NCI-H2107 treated with DMSO at 0.1 percent for 48 hours (cell line): ENCODE measurements at regions not wholly inside any gene's neighbourhood (a gene's known extent, or its start where the extent isn't known, plus 50 kb on each side); places are given as distances from the start of the nearest gene placed in this dataset.

ENCODE experiments used
- DNase-seq: peaks from one replicate; lab custom pipeline; 2025; ENCODE audit not compliant: unreplicated experiment; lab: John Stamatoyannopoulos, UW

GRCh38 chr4:187174749-187175148, 451.1 kb upstream of the FAT1 start:
- DNase-seq, result no peak

DNA sequence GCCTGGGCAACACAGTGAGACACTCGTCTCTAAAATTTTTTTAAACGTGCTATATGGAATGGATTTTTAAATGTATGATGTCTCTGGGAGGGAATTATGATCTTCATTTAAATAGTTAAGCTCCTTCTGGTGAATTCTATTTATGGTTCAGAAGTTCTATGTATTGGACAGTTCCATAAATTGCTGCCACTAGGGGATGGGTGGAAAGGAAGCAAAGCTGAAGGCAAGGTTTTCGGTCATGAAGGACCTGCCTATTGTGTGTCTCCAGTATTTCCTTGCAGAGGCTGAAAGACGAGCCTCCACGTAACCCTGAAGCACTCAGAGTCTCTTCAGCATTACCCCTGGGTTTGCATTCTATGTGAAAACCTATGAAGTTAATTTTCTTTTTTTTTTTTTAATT, 451.5 kb upstream of the FAT1 start:
- no peak for DNase-seq

- DNase-seq, result no peak
Observed at GRCh38 chr4:187176261-187176910, 452.7 kb upstream of the FAT1 start.

- no peak for DNase-seq
Observed at GRCh38 chr4:187178084-187178483, 454.4 kb upstream of the FAT1 start.

DNA sequence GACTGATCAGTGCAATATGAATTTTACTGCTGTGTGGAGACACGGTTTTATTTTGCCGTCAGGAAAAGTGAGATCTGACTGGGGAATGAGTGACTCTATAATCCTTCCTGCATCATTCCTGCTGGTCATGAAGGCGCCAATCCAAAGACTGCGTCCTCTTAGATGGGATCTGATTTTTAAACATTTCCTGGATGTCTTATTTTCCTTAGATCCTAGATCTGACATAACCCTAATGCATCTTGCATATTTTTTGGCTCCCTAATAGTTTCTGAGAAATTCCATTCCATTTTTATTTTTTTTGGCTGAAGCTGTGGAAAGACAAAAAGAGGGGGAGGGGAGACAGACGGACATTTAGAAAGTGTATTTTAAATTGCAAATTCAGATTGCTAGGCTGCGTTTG, 454.9 kb upstream of the FAT1 start:
- no peak for DNase-seq

- peak; percentile 4 for DNase-seq
Observed at GRCh38 chr4:187179086-187180058, 455.7 kb upstream of the FAT1 start.

GRCh38 chr4:187181054-187181453, 457.4 kb upstream of the FAT1 start:
- no peak for DNase-seq

GRCh38 chr4:187183346-187183745, 459.7 kb upstream of the FAT1 start:
- DNase-seq, result no peak

GRCh38 chr4:187183826-187184225, 460.2 kb upstream of the FAT1 start:
- DNase-seq, result no peak

- DNase-seq, result no peak
Observed at GRCh38 chr4:187184508-187184907, 460.9 kb upstream of the FAT1 start.

DNA sequence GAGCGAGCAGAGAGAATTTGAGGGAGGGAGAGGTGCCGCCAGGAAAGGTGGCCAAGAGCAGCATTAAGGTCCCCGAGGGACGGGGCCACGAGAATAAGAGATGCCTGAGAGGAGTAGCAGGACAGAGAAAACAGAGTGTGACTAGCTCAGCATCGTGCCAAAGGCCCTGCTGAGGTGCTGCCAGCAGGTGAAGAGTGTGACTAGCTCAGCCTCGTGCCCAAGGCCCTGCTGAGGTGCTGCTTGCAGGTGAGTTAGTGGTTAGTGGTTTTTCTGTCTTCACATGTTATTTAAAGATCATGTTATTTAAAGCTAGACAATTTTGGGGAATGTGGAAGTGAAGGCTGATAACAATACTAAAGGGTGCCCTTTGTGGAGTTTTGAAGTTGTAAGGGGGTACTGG, 464.5 kb upstream of the FAT1 start:
- DNase-seq, result no peak

DNA sequence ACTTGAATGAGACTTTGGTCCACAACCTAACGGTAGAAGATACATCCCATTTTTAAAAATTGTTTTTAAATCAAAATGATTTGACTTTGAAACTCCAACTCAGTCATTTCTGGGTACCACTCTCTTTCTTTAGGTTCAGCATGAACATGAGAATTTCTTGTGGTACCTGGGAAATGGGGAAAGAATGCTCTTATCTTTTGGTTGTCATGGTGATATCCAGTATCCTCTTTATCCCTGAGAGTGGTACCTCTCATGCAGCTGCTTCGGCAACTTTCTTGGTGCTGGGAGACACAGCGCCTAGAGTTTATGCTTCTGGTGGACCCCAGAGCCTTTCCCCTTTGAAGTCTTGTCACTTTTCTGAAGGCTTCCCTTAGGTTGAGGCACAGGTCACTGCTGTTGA, 465.1 kb upstream of the FAT1 start:
- DNase-seq, result no peak

DNA sequence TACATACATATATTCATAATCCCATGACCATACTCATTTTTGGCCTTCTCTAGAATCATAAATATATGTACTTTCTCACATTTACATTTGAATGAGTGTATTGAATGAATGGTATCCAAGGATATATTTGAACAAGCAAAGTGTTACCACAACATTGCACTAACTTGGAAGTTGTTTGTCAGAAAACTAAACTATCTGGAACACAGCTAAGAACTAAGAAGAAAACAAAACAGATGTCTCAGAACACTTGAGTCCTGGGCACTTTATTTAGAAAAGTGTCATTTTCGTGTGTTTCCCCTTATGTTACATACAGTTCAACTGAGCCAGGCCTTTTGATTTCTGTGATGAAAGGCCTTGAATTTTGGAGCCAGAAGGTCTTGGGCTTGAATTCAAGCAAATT, 466.7 kb upstream of the FAT1 start:
- DNase-seq, result no peak

DNA sequence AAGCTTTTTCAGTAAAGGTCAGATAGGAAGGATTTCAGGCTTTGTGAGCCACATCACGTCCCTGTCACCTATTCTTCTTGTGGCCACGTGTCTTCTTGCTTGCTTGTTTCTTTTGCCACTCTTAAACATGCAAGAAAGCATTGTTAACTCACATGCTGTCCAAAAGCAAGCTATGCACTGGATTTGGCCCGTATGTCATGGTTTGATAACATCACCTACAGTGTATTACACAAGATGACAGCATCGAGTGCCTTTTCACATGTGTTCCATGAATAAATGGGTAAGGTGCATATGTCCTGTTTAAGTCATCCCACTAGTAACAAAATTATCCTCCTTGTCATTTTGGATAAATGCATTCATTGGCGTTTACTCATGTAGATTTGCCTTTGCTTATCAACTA, 468.0 kb upstream of the FAT1 start:
- DNase-seq, result no peak

GRCh38 chr4:187192266-187192665, 468.6 kb upstream of the FAT1 start:
- no peak for DNase-seq

- no peak for DNase-seq
Observed at GRCh38 chr4:187193141-187193540, 469.5 kb upstream of the FAT1 start.

DNA sequence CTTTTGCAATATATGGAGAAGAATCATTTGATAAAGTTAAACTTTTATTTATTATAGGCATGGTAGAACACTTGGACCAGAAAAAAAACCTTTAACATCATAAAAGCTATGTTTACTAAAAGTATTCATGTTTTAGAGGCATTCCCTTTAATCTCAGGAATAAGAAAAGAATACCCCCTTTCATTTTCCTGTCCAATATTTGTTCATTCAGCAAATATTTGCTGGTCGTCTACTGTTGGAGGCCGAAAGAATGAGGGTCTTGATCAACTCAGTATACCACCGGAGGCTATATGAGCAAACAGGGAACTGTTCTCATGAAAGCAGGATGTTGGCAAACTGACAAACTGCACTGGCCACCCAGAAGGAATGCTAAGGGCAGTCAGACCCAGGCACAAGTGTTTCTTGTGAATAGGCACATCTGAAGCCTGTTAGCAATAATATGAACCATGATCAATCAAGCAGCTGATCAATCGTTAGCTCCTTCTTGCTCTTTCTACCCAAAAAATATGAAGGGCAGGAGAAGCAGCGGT, 480.8 kb upstream of the FAT1 start:
- no peak for DNase-seq

DNA sequence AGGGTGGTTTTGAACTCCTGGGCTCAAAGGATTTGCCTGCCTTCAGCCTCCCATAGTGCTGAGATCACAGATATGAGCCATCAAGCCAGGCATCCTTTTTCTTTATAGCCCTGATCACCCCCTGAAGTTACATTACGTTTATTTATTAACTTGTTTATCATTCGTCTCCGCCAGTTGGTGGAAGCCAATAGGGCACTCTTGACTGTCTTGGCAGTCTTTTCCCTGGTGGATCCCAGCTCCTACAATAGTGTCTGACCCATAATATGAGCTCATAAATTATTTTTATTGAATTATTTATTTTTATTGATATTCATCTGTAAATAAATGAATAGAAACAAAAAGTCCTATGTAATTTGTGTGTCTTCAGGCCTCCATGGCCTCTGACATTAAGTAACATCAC, 484.3 kb upstream of the FAT1 start:
- DNase-seq, result no peak

DNA sequence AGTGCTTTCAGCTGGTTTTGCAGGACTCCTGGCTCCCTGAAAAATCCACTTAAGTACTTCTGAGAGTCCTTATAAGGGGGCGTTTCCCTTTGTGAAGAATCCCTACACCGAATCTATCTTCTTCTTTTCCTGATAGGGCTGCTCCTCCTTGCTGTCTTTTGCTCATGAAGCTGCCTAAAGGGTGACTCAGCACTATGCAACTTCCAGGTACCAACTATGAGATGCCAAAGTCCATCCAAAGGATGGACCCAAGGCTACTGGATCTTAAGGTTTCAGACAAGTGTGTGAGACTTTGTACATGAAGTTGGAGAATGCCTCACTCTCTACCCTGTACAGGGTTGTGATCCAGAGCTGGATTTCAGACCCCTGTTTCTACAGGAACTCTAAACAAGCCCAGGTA, 485.0 kb upstream of the FAT1 start:
- no peak for DNase-seq

- DNase-seq, result no peak
Observed at GRCh38 chr4:187209921-187210613, 486.4 kb upstream of the FAT1 start.

DNA sequence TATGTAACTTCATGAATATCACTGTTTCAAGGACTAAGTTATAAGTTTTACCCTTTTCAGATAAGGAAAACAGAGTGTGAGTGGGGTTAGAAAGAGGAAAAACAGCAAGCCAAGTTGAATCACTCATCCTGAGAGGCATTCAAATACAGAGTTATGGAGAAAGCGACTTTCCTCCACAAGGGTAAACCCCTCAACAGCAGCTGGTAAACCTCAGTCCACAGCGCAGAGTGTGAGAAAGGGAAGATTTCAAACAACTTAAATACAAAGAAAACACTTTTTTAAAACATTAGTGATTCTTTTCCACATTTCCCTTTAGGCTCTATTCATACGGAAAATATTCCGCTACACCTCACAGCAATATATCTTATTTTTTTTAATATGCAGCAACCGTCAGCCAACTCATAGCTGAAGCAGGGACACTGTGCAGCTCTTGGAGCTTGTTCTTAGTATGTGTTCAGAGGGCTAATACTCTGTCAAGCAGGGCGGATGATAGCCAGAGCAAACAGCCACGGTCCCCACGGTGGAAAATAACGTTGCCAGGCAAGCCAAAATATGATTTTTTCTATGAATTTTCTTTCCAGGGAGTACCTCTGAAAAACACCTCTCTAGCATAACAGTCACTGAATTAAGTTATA, 488.9 kb upstream of the FAT1 start:
- no peak for DNase-seq
